Breast epithelium (tissue), 4 donors: ENCODE measurements at regions not wholly inside any gene's neighbourhood (a gene's known extent, or its start where the extent isn't known, plus 50 kb on each side); places are given as distances from the start of the nearest gene placed in this dataset.

ENCODE experiments used
- DNase-seq, 2 donors: peaks; one replicate each; pipeline ENCODE4 v3.0.0-alpha.2; 2019; ENCODE audit warnings: low spot score in 2 of 2
- H3K27ac ChIP-seq, 2 donors: fragments of 200-600 bp; sonication (generic) in 1 of 2; one replicate each; pipeline ENCODE4 v1.5.1; 2016 to 2019; ENCODE audit warnings: mild to moderate bottlenecking in 1 of 2
- H3K27me3 ChIP-seq, 2 donors: fragments of 200-600 bp; sonication (generic) in 1 of 2; one replicate each; pipeline versions ENCODE4 v1.5.1 to v1.6.0; 2017 to 2019; ENCODE audit warnings: control low read depth in 1 of 2, mild to moderate bottlenecking in 1 of 2
- H3K36me3 ChIP-seq: fragments of 200-600 bp; one replicate; pipeline ENCODE4 v1.5.1; 2019
- H3K4me1 ChIP-seq, 2 donors: fragments of 200-600 bp; sonication (generic); one replicate each; pipeline ENCODE4 v1.5.1; 2016 to 2019; ENCODE audit warnings: control low read depth in 1 of 2
- H3K4me3 ChIP-seq, 3 donors: fragments of 200-600 bp; sonication (generic); 1 replicate in 2 of 3; 2 replicates in 1 of 3; pipeline ENCODE4 v1.5.1; 2016 to 2019; ENCODE audit warnings: mild to moderate bottlenecking in 3 of 3, moderate library complexity in 2 of 3
- H3K9me3 ChIP-seq, 2 donors: fragments of 200-600 bp; sonication (generic) in 1 of 2; one replicate each; pipeline ENCODE4 v1.5.1; 2016 to 2019; ENCODE audit warnings: control low read depth in 1 of 2
- POLR2A ChIP-seq: fragments of 450-650 bp; IDR thresholded peaks from one replicate; pipeline ENCODE4 v1.6.1; 2016; ENCODE audit warnings: antibody characterized with exemption, mild to moderate bottlenecking, moderate library complexity
- POLR2AphosphoS5 ChIP-seq, 3 donors: sonication (generic); formaldehyde crosslinking; IDR thresholded peaks; one replicate each; pipeline ENCODE4 v1.6.1; 2017; ENCODE audit warnings: antibody characterized with exemption in 3 of 3
- intact Hi-C: fragments of 100-400 bp; cut with DNase I; formaldehyde crosslinking; loops from one replicate; pipeline ENCODE4 v1.15.1; 2023; ENCODE audit warnings: low total_unique reads
- TF ChIP-seq, protein P1 (sequence below), 3 donors: fragments of 450-650 bp; IDR thresholded peaks; one replicate each; pipeline ENCODE4 v1.5.1; 2016 to 2017; ENCODE audit warnings: antibody characterized with exemption in 3 of 3, mild to moderate bottlenecking in 3 of 3, moderate library complexity in 3 of 3

GRCh38 chr1:221053889-221054288 is 174.6 kb downstream of the HLX start:
- no peaks in the 10 kb centered on the region for H3K36me3 ChIP-seq
- no peak overlapping the region for H3K27ac ChIP-seq
- intact Hi-C loops: no loop called here
- no peak overlapping the region for H3K4me3 ChIP-seq
- DNase-seq: no peak
- TF ChIP-seq POLR2AphosphoS5 (IDR thresholded peaks at IDR 0.05) (no peak), POLR2A (no peak)
- TF ChIP-seq, protein P1, sequence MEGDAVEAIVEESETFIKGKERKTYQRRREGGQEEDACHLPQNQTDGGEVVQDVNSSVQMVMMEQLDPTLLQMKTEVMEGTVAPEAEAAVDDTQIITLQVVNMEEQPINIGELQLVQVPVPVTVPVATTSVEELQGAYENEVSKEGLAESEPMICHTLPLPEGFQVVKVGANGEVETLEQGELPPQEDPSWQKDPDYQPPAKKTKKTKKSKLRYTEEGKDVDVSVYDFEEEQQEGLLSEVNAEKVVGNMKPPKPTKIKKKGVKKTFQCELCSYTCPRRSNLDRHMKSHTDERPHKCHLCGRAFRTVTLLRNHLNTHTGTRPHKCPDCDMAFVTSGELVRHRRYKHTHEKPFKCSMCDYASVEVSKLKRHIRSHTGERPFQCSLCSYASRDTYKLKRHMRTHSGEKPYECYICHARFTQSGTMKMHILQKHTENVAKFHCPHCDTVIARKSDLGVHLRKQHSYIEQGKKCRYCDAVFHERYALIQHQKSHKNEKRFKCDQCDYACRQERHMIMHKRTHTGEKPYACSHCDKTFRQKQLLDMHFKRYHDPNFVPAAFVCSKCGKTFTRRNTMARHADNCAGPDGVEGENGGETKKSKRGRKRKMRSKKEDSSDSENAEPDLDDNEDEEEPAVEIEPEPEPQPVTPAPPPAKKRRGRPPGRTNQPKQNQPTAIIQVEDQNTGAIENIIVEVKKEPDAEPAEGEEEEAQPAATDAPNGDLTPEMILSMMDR (IDR thresholded peaks at IDR 0.05): no peak
- H3K4me1 ChIP-seq: no peaks in the 10 kb centered on the region
- H3K9me3 ChIP-seq: peaks cover 0 to 11% of the 10 kb centered on the region in 2 donors
- no peaks in the 10 kb centered on the region for H3K27me3 ChIP-seq

DNA sequence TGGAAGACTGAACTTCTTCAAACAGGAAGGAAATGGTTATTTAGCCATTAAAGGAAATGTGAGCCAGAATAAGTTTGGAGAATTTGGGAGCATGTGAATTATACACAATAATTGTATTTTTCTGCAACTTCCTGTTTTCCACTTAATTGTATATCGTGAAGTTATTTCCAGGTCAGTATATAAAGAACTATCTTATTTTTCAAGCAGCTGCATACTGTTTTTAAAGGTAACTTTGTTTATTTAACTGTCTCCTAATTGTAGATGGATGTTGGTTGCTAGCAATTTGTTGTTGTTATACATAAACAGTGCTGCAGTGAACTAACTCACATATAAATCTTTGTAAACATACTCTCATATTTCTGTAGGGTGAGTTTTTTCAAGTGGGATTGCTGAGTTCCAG is 180.3 kb downstream of the HLX start:
- no peak for TF ChIP-seq POLR2A
- TF ChIP-seq, protein P1 (IDR thresholded peaks at IDR 0.05): no peak
- TF ChIP-seq POLR2AphosphoS5 (IDR thresholded peaks at IDR 0.05): no peak
- no peaks in the 10 kb centered on the region for H3K36me3 ChIP-seq
- intact Hi-C loops: no loop called here
- H3K9me3 ChIP-seq: no peaks in the 10 kb centered on the region
- no peak overlapping the region for H3K27ac ChIP-seq
- H3K27me3 ChIP-seq: no peaks in the 10 kb centered on the region
- H3K4me1 ChIP-seq: no peaks in the 10 kb centered on the region
- H3K4me3 ChIP-seq: no peak overlapping the region
- no peak for DNase-seq

GRCh38 chr1:221063651-221064050 is 184.4 kb downstream of the HLX start:
- Histone ChIP-seq H3K4me3 (no peak overlapping the region), H3K27ac (no peak overlapping the region), H3K27me3 (no peaks in the 10 kb centered on the region), H3K4me1 (no peaks in the 10 kb centered on the region), H3K9me3 (no peaks in the 10 kb centered on the region), H3K36me3 (no peaks in the 10 kb centered on the region)
- TF ChIP-seq, protein P1 (IDR thresholded peaks at IDR 0.05): no peak
- TF ChIP-seq POLR2AphosphoS5 (IDR thresholded peaks at IDR 0.05): no peak
- DNase-seq: no peak
- intact Hi-C loops: no loop called here

DNA sequence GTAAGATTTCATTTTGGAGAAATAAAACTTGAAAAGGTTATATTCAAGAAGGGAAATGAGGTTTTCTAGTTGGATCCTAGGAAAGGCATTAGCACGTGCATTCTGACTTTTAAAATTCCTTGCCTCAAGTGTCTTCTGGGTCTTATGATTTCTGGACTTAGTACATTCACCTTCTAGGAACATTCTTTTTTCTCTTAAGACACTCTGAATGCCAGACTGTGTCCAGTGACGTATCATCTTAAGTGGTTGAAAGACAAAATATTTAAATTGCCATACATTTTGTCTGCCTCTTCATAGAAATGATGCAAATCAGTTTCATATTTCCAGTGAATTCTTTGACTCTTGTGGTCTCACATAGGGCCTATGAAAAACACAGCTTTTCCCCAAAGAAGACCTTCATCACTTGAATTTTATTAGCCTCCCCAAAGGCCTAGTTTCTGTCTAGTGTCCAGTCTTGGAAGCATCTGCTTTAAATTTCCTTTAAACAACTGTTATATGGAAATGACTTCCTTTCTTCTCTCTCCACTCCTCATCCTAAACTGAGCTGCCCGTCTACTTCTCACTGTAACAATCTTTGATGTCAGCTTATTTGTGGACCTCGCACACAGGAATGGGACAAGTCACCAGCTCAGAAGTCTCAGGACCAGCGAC is 187.2 kb downstream of the HLX start:
- no peak for DNase-seq
- intact Hi-C loops: no loop called here
- TF ChIP-seq POLR2A (no peak), POLR2AphosphoS5 (IDR thresholded peaks at IDR 0.05) (no peak)
- TF ChIP-seq, protein P1 (IDR thresholded peaks at IDR 0.05): no peak
- H3K36me3 ChIP-seq: no peaks in the 10 kb centered on the region
- no peaks in the 10 kb centered on the region for H3K4me1 ChIP-seq
- H3K27me3 ChIP-seq: no peaks in the 10 kb centered on the region
- H3K27ac ChIP-seq: no peak overlapping the region
- no peaks in the 10 kb centered on the region for H3K9me3 ChIP-seq
- H3K4me3 ChIP-seq: no peak overlapping the region

DNA sequence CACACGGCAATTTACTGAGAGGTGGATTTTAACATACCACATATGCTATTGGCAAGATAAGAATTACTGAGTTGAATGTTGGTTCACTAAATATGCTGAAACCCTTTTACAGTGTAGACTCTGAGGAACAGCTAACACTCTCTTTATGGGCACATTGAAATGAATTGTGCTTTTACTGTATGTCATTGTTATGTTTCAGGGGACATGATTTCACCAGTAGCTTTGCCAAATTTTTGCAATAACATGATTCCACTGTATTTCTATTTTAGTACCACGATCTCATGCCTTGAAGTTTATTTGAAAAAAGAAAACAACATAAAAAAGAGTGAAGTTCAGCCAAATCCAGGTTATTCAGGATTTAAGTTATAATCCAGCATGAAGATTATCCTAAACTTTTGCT is 188.5 kb downstream of the HLX start:
- Histone ChIP-seq H3K9me3 (no peaks in the 10 kb centered on the region), H3K4me3 (no peak overlapping the region), H3K27me3 (no peaks in the 10 kb centered on the region), H3K36me3 (no peaks in the 10 kb centered on the region), H3K4me1 (no peaks in the 10 kb centered on the region), H3K27ac (no peak overlapping the region)
- TF ChIP-seq POLR2A (no peak), POLR2AphosphoS5 (IDR thresholded peaks at IDR 0.05) (no peak)
- TF ChIP-seq, protein P1 (IDR thresholded peaks at IDR 0.05): no peak
- no peak for DNase-seq
- intact Hi-C loops: no loop called here
